T-helper 2 cell (primary cell): ENCODE measurements at regions not wholly inside any gene's neighbourhood (a gene's known extent, or its start where the extent isn't known, plus 50 kb on each side); places are given as distances from the start of the nearest gene placed in this dataset.

Experiments
- DNase-seq, 5 experiments: peaks; one replicate each; pipeline versions ENCODE4 v3.0.0 to v3.0.0-alpha.2; 2012 to 2022

GRCh38 chr13:64850017-64850416 lies 2380.1 kb downstream of the PCDH9 start:
- no peak for DNase-seq

- DNase-seq, result no peak
Measured at GRCh38 chr13:64849196-64849595, 2380.9 kb downstream of the PCDH9 start.

GRCh38 chr13:64847767-64848166 lies 2382.4 kb downstream of the PCDH9 start:
- no peak for DNase-seq

DNA sequence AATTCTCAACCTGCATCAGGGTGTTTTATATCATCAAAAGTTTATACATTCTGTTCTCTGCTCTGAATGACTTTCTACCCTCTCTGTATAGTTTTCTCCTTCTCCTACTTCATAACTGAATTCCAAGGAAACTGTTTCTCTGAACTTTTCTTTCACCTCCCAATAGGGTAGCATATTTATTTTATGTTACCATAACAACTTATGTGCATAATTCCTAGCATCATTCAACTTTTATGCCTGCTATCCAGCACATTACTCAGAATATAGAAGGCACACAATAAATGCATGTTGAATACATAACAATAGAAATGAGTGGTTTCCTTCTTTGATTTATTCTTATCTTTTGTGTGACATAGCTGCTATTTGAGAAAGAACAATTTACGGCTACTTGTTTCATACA lies 2385.0 kb downstream of the PCDH9 start:
- DNase-seq, result no peak

DNA sequence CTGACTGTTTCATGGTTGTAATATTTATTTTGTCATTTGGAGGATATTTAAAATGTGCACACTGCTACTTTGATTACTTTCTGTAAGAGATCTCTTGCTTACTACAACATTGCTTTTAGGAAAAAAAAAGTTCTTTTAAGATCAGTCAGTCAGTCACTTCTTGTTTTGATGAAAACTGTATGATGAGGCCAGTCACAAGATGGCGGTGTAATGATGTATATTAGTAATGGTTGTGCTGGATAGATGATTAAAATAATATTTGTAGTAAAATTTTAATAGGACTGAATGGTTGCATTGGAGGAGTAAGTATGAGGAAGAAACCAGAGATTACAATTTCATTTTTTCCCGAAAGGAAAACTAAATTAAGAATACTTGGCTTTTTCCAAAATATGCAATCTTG lies 2411.1 kb downstream of the PCDH9 start:
- no peak for DNase-seq

DNA sequence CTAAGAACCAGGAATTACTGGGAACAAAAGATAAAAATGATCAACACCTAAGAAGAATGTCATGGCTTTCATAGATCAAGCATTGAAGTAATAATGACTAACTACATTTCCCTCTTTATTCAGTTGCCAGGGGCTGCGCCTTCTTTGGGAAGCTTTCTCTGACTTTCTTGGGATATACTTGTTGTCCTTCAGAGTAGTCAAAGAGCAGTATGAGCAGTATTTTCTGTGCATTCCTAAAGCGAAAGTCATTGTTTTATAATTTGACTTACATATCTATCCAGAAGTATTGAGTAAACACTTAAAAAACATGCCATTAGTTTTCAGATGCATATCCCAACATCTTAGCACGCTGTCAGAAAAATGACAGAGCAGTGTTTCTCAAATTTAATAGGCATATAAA lies 2412.4 kb downstream of the PCDH9 start:
- no peak for DNase-seq

DNA sequence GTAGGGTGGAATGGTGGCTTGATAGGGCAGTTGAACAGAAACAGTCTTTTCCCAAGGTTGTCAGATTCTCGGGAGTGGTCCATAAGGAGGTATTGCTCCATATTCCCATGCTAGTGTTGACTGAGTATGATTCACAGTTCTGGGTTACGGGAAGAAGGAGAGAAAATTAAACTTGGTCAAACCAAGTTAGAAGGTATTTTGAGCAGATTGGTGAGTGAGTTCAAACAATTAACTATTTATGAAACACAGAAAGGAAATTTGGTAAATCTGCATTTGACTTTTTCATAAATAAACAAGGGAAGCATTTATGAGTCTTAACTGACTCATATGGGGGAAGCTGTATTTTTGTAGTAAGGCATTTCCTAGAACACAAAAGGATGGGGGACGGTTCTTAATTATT lies 2419.4 kb downstream of the PCDH9 start:
- no peak for DNase-seq

DNA sequence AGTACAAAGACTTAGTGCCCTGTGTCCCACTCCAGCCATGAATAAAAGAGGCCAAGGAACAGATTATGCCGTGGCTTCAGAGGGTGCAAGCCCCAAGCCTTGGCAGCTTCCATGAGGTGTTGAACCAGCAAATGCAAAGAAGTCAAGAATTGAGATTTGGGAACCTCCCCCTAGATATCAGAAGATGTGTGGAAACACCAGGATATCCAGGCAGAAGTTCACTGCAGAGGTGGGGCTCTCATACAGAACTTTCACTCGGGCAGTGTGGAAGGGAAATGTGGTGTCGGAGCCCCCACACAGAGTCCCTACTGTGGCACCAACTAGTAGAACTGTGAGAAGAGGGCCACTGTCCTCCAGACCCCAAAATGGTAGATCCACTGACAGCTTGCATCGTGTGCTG lies 2421.4 kb downstream of the PCDH9 start:
- no peak for DNase-seq

DNA sequence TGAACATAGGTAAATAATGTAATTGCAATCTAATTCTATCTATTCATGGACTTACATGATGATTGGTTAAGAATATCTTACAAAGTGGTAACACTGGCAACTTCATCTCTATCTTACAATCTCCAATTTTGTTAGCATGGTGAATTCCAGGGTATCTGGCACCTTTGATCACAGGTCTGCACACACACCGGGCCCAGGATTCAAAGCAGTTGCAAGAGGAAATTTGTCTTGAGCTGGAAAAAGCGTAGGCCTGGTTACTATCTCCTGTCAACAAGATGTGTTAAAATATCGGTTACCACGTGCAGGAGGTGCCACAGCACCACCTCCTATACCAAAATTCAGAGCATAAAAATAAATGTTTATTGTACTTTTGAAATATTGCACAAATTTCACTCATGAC lies 2428.4 kb downstream of the PCDH9 start:
- no peak for DNase-seq

GRCh38 chr13:64798422-64798821 lies 2431.7 kb downstream of the PCDH9 start:
- no peak for DNase-seq

DNA sequence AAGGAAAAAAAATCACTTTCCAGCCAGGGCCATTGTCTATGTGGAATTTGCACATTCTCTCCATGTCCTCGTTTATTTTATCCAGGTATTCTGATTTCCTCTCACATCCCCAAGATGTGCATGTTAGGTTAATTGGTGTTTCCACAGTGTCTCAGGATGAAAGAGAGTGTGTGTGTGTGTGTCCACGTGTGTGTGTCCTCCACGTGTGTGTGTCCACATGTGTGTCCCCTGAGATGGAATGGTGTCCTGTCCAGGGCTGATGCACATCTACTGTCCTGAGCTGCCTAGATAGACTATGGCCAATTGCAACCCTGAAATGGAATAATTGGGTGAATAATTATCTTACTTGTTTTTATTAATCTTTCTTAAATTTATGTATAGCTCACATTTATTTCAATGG lies 2436.5 kb downstream of the PCDH9 start:
- no peak for DNase-seq

GRCh38 chr13:64793131-64793530 lies 2437.0 kb downstream of the PCDH9 start:
- DNase-seq, result no peak

GRCh38 chr13:64791373-64791772 lies 2438.8 kb downstream of the PCDH9 start:
- DNase-seq, result no peak

DNA sequence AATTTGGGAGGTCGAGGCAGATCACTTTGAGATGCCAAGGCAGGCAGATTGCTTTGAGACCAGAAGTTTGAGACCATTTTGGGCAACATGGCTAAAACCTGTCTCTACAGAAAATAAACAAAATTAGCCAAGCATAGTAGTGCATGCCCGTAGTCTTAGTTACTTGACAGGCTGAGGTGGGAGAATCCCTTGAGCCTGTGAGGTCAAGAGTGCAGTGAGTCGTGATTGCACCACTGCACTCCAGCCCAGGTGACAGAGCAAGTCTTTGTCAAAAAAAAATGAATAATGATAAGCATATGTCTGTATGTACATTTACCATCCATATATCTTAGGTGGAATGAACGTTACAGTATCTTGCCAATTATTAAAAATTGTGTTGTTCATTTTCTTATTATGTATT lies 2447.7 kb downstream of the PCDH9 start:
- DNase-seq, result no peak

- no peak for DNase-seq
Measured at GRCh38 chr13:64778002-64778401, 2452.1 kb downstream of the PCDH9 start.

GRCh38 chr13:64774915-64775314 lies 2455.2 kb downstream of the PCDH9 start:
- no peak for DNase-seq

DNA sequence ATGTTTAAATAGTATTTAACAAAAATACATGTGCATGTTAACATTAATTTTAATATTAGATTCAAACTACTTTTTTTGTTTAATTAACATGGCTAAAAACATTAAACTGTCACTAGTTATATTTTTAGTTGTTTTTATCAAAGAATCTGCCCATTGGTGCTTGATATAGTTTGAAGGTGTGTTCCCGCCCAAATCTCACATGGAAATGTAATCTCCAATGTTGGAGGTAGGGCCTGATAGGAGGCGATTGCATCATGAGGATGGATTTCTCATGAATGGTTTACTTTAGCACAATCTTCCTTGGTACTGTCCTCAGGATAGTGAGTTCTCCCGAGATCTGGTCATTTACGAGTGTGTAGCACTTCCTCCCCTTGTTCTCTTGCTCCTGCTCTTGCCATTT lies 2459.4 kb downstream of the PCDH9 start:
- DNase-seq, result no peak

DNA sequence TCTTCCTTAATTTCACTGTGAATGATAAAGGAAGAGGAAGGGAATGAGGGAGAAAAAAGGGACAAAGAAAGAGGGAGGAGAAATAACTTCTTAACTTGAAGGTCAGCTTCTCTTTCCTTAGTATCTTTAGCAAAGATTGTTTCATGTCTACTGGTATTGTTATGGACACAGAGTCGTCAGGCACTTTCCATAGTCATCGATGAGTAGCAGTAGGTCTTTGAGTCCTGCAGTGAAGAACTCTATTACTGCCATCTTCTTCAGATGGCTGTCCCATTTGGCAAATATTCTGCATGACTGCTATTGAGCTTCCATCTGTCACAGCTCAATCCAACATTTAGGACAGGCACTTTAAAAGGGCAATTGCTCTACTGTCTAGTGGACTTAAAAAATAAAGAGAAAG lies 2463.1 kb downstream of the PCDH9 start:
- DNase-seq, result no peak

GRCh38 chr13:64765636-64766035 lies 2464.5 kb downstream of the PCDH9 start:
- DNase-seq, result no peak

- no peak for DNase-seq
Measured at GRCh38 chr13:64758521-64759244, 2471.5 kb downstream of the PCDH9 start.

- DNase-seq, result no peak
Measured at GRCh38 chr13:64756621-64757020, 2473.5 kb downstream of the PCDH9 start.

DNA sequence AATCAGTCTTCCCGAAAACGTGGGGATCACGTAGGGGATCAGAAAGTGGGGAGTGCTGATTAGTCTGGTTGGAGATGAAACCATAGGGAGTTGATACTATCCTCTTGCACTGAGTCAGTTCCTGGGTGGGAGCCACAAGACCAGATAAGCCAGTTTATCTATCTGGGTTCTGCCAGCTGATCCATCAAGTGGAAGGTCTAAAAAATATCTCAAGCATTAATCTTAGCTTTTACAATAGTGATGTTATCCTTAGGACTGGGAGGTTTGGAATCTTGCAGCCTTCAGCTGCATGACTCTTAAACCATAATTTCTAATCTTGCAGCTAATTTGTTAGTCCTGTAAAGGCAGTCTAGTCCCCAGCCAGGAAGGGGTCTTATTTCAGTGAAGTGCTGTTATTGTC lies 2474.2 kb downstream of the PCDH9 start:
- no peak for DNase-seq

DNA sequence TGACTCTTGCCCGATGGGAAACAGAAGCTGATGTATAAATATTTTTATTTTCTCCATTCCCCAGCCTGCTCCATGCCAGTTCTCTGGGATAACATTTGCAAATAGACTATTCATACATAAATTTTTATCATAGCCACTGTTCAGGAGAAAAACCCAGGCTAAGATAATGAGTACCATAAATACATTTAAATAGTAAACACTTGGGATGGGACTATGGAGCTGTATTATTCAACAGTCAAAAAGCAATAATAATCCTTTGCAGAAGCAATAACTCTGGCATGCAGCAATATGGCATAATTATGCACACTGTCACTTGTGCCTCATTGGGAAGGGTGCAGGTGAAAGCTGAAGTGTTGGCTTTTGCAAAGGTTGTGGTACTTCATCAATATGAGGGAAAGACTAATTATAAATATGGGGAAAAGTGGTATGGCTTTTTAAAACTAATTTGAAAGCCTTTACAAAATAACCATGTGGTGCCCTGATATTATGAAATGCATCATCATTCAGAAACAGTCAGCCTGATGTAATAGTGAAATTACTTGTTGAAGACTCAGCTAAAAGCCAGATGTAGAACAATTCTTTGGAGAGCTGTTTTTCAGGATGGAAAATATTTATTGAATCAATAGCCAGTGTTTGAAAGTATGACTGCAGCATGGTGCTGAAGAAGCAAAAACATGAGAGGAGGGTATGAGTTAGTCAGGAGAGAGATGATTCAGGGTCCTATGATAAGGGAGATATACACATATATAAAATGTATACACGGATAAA lies 2476.7 kb downstream of the PCDH9 start:
- DNase-seq, result no peak

DNA sequence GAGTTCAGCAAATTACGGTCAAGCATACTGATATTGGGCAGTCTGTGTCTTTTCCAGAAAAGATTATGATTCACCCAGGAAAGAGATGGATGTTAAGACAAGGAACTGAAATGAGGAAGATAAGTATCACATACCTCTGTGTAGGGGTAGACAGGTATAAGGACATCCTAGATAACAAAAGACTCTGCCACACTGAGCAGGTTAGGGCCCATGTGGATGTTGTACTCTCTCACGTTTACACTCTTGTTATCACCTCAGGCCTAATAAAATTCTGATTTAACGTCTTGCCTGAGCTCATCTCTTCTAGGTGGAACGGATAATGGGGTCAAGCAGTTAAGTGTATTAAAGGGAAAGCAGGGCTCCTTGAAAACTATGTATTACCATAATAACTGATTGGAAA lies 2480.8 kb downstream of the PCDH9 start:
- no peak for DNase-seq

DNA sequence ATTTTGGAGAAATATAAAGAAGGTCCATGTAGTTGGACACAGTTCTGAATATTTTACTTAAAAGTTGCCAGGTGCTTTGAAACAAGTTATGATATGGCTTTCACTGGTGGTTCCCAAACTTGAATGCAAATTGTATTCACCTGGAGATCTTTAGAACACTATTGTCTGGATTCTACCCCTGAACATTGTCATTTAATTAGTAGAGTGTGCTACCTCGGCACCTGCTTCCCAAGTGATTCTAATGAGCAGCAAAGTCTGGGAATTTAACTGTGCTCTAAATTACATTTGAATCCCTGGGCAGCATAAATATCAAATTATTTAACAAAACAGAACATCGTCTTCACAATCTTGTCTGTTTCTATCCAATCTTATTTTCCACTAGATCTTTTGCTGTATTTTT lies 2483.3 kb downstream of the PCDH9 start:
- DNase-seq, result no peak
